GM12878 (cell line): ENCODE measurements at regions not wholly inside any gene's neighbourhood (a gene's known extent, or its start where the extent isn't known, plus 50 kb on each side); places are given as distances from the start of the nearest gene placed in this dataset.

ENCODE experiments used
- ATAC-seq: fragments of 200-7000 bp; cut with Tn5 transposase; 3 replicates; pipeline ENCODE4 v1.9.1; 2020; ENCODE audit warnings: mild to moderate bottlenecking, moderate library complexity
- BruUV-seq: library from RNA; stranded (reverse); fragments of 400-500 nt; replicated peaks from 2 replicates; lab custom pipeline; 2021; lab: Mats Ljungman, UMichigan
- CTCF ChIA-PET: fragments of 300-600 bp; sonication (Branson Sonifier 250); formaldehyde crosslinking; extraction: SDS; loops from one replicate; lab custom pipeline; 2021; ENCODE audit warnings: inconsistent platforms; lab: Yijun Ruan, JAX
- POLR2A ChIA-PET: fragments of 350-600 bp; formaldehyde crosslinking; extraction: SDS; loops from one replicate; lab custom pipeline; 2021; ENCODE audit warnings: inconsistent platforms; lab: Charles Lee
- RAD21 ChIA-PET: fragments of 300-600 bp; sonication (Branson Sonifier 250); formaldehyde crosslinking; loops from one replicate; lab custom pipeline; 2023; ENCODE audit warnings: antibody characterized with exemption; ENCODE audit not compliant: unreplicated experiment; lab: Charles Lee
- SMC1A ChIA-PET: fragments of 300-600 bp; sonication (Branson Sonifier 250); formaldehyde crosslinking; loops from one replicate; lab custom pipeline; 2023; ENCODE audit not compliant: unreplicated experiment, uncharacterized antibody; lab: Charles Lee
- DNase-seq: peaks from one replicate; pipeline ENCODE4 v3.0.0-alpha.2; 2011; ENCODE audit warnings: low read depth, low spot score
- FAIRE-seq: peaks from 3 replicates; lab custom pipeline; 2011; peaks lifted over from hg19 to GRCh38; lab: Jason Lieb, UNC
- H2AFZ ChIP-seq: 2 replicates; pipeline ENCODE4 v1.6.0; 2011; ENCODE audit warnings: low read depth, low read length, control low read depth; ENCODE audit not compliant: control insufficient read depth
- H3K27ac ChIP-seq: 2 replicates; pipeline ENCODE4 v1.5.1; 2011; ENCODE audit warnings: control low read depth; ENCODE audit not compliant: control insufficient read depth, insufficient read depth
- H3K27me3 ChIP-seq, 2 experiments: replicated peaks in 1 of 2; 2 replicates each; pipeline versions ENCODE4 v1.6.0 to v1.6.1; 2011; ENCODE audit warnings: low read length in 1 of 2; ENCODE audit not compliant: control insufficient read depth in 2 of 2, insufficient read depth in 2 of 2
- H3K36me3 ChIP-seq, 2 experiments: 2 replicates each; pipeline ENCODE4 v1.5.1; 2011; ENCODE audit warnings: low read length in 1 of 2; ENCODE audit not compliant: control insufficient read depth in 2 of 2, insufficient read depth in 2 of 2
- H3K4me1 ChIP-seq: 2 replicates; pipeline ENCODE4 v1.6.1; 2011; ENCODE audit warnings: mild to moderate bottlenecking, low read length, moderate library complexity, mixed read lengths; ENCODE audit not compliant: control insufficient read depth, insufficient read depth
- H3K4me2 ChIP-seq: 2 replicates; pipeline ENCODE4 v1.6.0; 2011; ENCODE audit warnings: control low read depth; ENCODE audit not compliant: control insufficient read depth, insufficient read depth
- H3K4me3 ChIP-seq: fragments of 200-600 bp; sonication (generic); 2 replicates; pipeline ENCODE4 v1.5.1; 2016
- H3K79me2 ChIP-seq: 2 replicates; pipeline ENCODE4 v1.6.0; 2011; ENCODE audit warnings: low read length; ENCODE audit not compliant: control insufficient read depth, insufficient read depth
- H3K9ac ChIP-seq: 2 replicates; pipeline ENCODE4 v1.8.0; 2011; ENCODE audit warnings: low read length, control low read depth, mixed read lengths; ENCODE audit not compliant: control insufficient read depth, insufficient read depth
- H3K9me3 ChIP-seq: replicated peaks from 3 replicates; pipeline ENCODE4 v1.5.1; 2011; ENCODE audit warnings: mild to moderate bottlenecking, low read length; ENCODE audit not compliant: control insufficient read depth, insufficient read depth
- H4K20me1 ChIP-seq: 2 replicates; pipeline ENCODE4 v1.6.0; 2011; ENCODE audit not compliant: control insufficient read depth, insufficient read depth
- ASH2L ChIP-seq: fragments of 300-600, 200-600 bp; sonication (generic); IDR thresholded peaks from 2 replicates; pipeline ENCODE4 v1.6.1; 2017; ENCODE audit warnings: low read depth, mild to moderate bottlenecking, borderline replicate concordance
- CBX5 ChIP-seq: sonication (generic); IDR thresholded peaks from 2 replicates; pipeline ENCODE4 v1.6.1; 2016; ENCODE audit warnings: low read depth, moderate library complexity, mild to moderate bottlenecking, inconsistent platforms
- HDAC6 ChIP-seq: fragments of 200-600 bp; sonication (generic); IDR thresholded peaks from one replicate; pipeline ENCODE4 v1.8.0; 2017; ENCODE audit warnings: antibody characterized with exemption; ENCODE audit not compliant: unreplicated experiment
- NFXL1 ChIP-seq: fragments of 450-650 bp; IDR thresholded peaks from 2 replicates; pipeline ENCODE4 v1.6.1; 2017; ENCODE audit warnings: antibody characterized with exemption, mild to moderate bottlenecking, borderline replicate concordance
- NFYB ChIP-seq: IDR thresholded peaks from 2 replicates; pipeline ENCODE4 v1.6.1; 2011; ENCODE audit warnings: low read depth, mild to moderate bottlenecking, low read length, improper control_type of control experiment, moderate library complexity; ENCODE audit not compliant: insufficient read depth
- SIN3A ChIP-seq: IDR thresholded peaks from 2 replicates; pipeline ENCODE4 v1.6.1; 2012; ENCODE audit warnings: low read depth, low read length, improper control_type of control experiment
- STAT3 ChIP-seq: IDR thresholded peaks from 2 replicates; pipeline ENCODE4 v1.6.1; 2011; ENCODE audit warnings: low read depth, low read length, improper control_type of control experiment
- TBL1XR1 ChIP-seq: IDR thresholded peaks from 2 replicates; pipeline ENCODE4 v1.6.1; 2012; ENCODE audit warnings: low read depth, low read length, improper control_type of control experiment
- ZNF384 ChIP-seq: IDR thresholded peaks from 2 replicates; pipeline ENCODE4 v1.6.1; 2012; ENCODE audit warnings: low read depth, mild to moderate bottlenecking, low read length, improper control_type of control experiment, borderline replicate concordance
- WGBS: methylation state at CpG from one replicate; pipeline ENCODE4 v1.1.6; 2016; ENCODE audit warnings: low lambda C conversion rate; ENCODE audit not compliant: insufficient replicate concordance, insufficient coverage; ENCODE audit errors: missing lambda C conversion rate; 5-methylcytosine and 5-hydroxymethylcytosine counted together
- in situ Hi-C: fragments of 300-500 bp; cut with MboI; formaldehyde crosslinking; loops from 9 replicates; pipeline ENCODE4 v1.14.3; 2018; ENCODE audit warnings: mixed read lengths
- intact Hi-C: fragments of 100-400 bp; cut with micrococcal nuclease; formaldehyde crosslinking; loops from one replicate; pipeline ENCODE4 v1.14.2; 2022; ENCODE audit not compliant: unreplicated experiment
- TF ChIP-seq, protein P1 (sequence below): IDR thresholded peaks from 2 replicates; pipeline ENCODE4 v1.6.1; 2011; ENCODE audit warnings: low read depth, low read length, improper control_type of control experiment, borderline replicate concordance

DNA sequence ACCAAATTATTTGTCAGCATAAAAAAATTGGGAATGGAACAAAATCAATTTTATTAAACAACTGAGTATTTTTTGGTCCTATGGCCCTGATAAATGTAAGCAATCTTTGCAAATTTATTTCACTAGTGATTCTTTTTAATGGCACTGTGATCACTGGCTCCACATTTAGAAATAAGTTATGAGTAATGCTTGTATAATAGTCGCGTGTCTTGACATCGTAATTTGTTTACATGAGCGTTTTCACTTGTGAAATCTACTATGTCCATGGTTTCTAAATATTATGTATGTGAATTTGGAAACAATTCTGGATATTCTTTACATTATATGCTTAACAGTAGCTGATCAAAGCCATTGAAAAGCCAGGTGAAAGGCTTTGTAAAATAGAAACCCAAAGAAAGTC lies 817.5 kb downstream of the EFNA5 start:
- ChIA-PET POLR2A (no interaction called here), RAD21 (no interaction called here), CTCF (no interaction called here), SMC1A (no interaction called here)
- 68% methylated on average over 4 of the region's 4 CpGs for WGBS
- Histone ChIP-seq H3K79me2 (no peaks in the 10 kb centered on the region), H3K4me2 (no peak overlapping the region), H3K27ac (no peak overlapping the region), H3K36me3 (no peaks in the 10 kb centered on the region), H3K27me3 (no peaks in the 10 kb centered on the region), H3K9me3 (no peaks in the 10 kb centered on the region), H2AFZ (no peak overlapping the region), H3K4me1 (no peaks in the 10 kb centered on the region), H4K20me1 (no peaks in the 10 kb centered on the region), H3K4me3 (no peak overlapping the region), H3K9ac (no peak overlapping the region)
- intact Hi-C loops: no loop called here
- DNase-seq: no peak
- BruUV-seq: no TSS peak
- in situ Hi-C loops: no loop called here
- TF ChIP-seq CBX5: no peak
- TF ChIP-seq TBL1XR1: no peak
- TF ChIP-seq ASH2L: no peak
- no peak for TF ChIP-seq HDAC6
- no peak for TF ChIP-seq ZNF384
- TF ChIP-seq STAT3: no peak
- no peak for FAIRE-seq
- ATAC-seq: no peak

DNA sequence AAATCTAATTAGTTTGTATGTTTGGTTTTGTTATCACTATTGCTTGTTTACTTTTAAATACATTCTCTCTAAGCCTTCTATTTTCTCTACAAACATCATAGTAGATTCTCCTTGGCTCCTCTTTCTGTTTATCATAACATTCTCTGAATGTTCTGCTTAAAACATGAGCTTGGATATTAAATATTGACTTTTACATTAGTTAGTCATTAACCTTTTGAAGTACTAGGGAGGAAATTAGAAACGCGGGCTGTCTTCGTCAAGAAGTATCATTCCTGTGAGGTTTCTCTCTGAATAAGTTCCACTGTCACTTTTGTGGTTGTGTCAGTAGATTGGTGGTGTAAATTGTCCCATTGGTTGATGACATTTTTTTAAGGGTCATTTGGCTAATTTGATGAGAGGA lies 821.5 kb downstream of the EFNA5 start:
- Histone ChIP-seq H3K4me1 (no peaks in the 10 kb centered on the region), H3K36me3 (no peaks in the 10 kb centered on the region), H3K4me3 (no peak overlapping the region), H3K27ac (no peak overlapping the region), H3K27me3 (no peaks in the 10 kb centered on the region), H4K20me1 (no peaks in the 10 kb centered on the region), H3K9me3 (no peaks in the 10 kb centered on the region), H3K79me2 (no peaks in the 10 kb centered on the region), H3K9ac (no peak overlapping the region), H3K4me2 (no peak overlapping the region), H2AFZ (no peak overlapping the region)
- in situ Hi-C loops: no loop called here
- BruUV-seq: no TSS peak
- FAIRE-seq (no peak), DNase-seq (no peak), ATAC-seq (no peak)
- intact Hi-C loops: no loop called here
- ChIA-PET SMC1A (no interaction called here), POLR2A (no interaction called here), RAD21 (no interaction called here), CTCF (no interaction called here)
- TF ChIP-seq SIN3A: no peak
- no peak for TF ChIP-seq NFXL1
- TF ChIP-seq NFYB: no peak
- TF ChIP-seq, protein P1, sequence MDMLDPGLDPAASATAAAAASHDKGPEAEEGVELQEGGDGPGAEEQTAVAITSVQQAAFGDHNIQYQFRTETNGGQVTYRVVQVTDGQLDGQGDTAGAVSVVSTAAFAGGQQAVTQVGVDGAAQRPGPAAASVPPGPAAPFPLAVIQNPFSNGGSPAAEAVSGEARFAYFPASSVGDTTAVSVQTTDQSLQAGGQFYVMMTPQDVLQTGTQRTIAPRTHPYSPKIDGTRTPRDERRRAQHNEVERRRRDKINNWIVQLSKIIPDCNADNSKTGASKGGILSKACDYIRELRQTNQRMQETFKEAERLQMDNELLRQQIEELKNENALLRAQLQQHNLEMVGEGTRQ: no peak
- WGBS: 91% methylated on average over 3 of the region's 3 CpGs
